GM12878 (cell line): ENCODE measurements at regions not wholly inside any gene's neighbourhood (a gene's known extent, or its start where the extent isn't known, plus 50 kb on each side); places are given as distances from the start of the nearest gene placed in this dataset.

Source experiments
- ATAC-seq: fragments of 200-7000 bp; cut with Tn5 transposase; 3 replicates; pipeline ENCODE4 v1.9.1; 2020; ENCODE audit warnings: mild to moderate bottlenecking, moderate library complexity
- BruUV-seq: library from RNA; stranded (reverse); fragments of 400-500 nt; replicated peaks from 2 replicates; lab custom pipeline; 2021; lab: Mats Ljungman, UMichigan
- CTCF ChIA-PET: fragments of 300-600 bp; sonication (Branson Sonifier 250); formaldehyde crosslinking; extraction: SDS; loops from one replicate; lab custom pipeline; 2021; ENCODE audit warnings: inconsistent platforms; lab: Yijun Ruan, JAX
- POLR2A ChIA-PET: fragments of 350-600 bp; formaldehyde crosslinking; extraction: SDS; loops from one replicate; lab custom pipeline; 2021; ENCODE audit warnings: inconsistent platforms; lab: Charles Lee
- RAD21 ChIA-PET: fragments of 300-600 bp; sonication (Branson Sonifier 250); formaldehyde crosslinking; loops from one replicate; lab custom pipeline; 2023; ENCODE audit warnings: antibody characterized with exemption; ENCODE audit not compliant: unreplicated experiment; lab: Charles Lee
- SMC1A ChIA-PET: fragments of 300-600 bp; sonication (Branson Sonifier 250); formaldehyde crosslinking; loops from one replicate; lab custom pipeline; 2023; ENCODE audit not compliant: unreplicated experiment, uncharacterized antibody; lab: Charles Lee
- DNase-seq: peaks from one replicate; pipeline ENCODE4 v3.0.0-alpha.2; 2011; ENCODE audit warnings: low read depth, low spot score
- FAIRE-seq: peaks from 3 replicates; lab custom pipeline; 2011; peaks lifted over from hg19 to GRCh38; lab: Jason Lieb, UNC
- H2AFZ ChIP-seq: 2 replicates; pipeline ENCODE4 v1.6.0; 2011; ENCODE audit warnings: low read depth, low read length, control low read depth; ENCODE audit not compliant: control insufficient read depth
- H3K27ac ChIP-seq: 2 replicates; pipeline ENCODE4 v1.5.1; 2011; ENCODE audit warnings: control low read depth; ENCODE audit not compliant: control insufficient read depth, insufficient read depth
- H3K27me3 ChIP-seq, 2 experiments: replicated peaks in 1 of 2; 2 replicates each; pipeline versions ENCODE4 v1.6.0 to v1.6.1; 2011; ENCODE audit warnings: low read length in 1 of 2; ENCODE audit not compliant: control insufficient read depth in 2 of 2, insufficient read depth in 2 of 2
- H3K36me3 ChIP-seq, 2 experiments: 2 replicates each; pipeline ENCODE4 v1.5.1; 2011; ENCODE audit warnings: low read length in 1 of 2; ENCODE audit not compliant: control insufficient read depth in 2 of 2, insufficient read depth in 2 of 2
- H3K4me1 ChIP-seq: 2 replicates; pipeline ENCODE4 v1.6.1; 2011; ENCODE audit warnings: mild to moderate bottlenecking, low read length, moderate library complexity, mixed read lengths; ENCODE audit not compliant: control insufficient read depth, insufficient read depth
- H3K4me2 ChIP-seq: 2 replicates; pipeline ENCODE4 v1.6.0; 2011; ENCODE audit warnings: control low read depth; ENCODE audit not compliant: control insufficient read depth, insufficient read depth
- H3K4me3 ChIP-seq: fragments of 200-600 bp; sonication (generic); 2 replicates; pipeline ENCODE4 v1.5.1; 2016
- H3K79me2 ChIP-seq: 2 replicates; pipeline ENCODE4 v1.6.0; 2011; ENCODE audit warnings: low read length; ENCODE audit not compliant: control insufficient read depth, insufficient read depth
- H3K9ac ChIP-seq: 2 replicates; pipeline ENCODE4 v1.8.0; 2011; ENCODE audit warnings: low read length, control low read depth, mixed read lengths; ENCODE audit not compliant: control insufficient read depth, insufficient read depth
- H3K9me3 ChIP-seq: replicated peaks from 3 replicates; pipeline ENCODE4 v1.5.1; 2011; ENCODE audit warnings: mild to moderate bottlenecking, low read length; ENCODE audit not compliant: control insufficient read depth, insufficient read depth
- H4K20me1 ChIP-seq: 2 replicates; pipeline ENCODE4 v1.6.0; 2011; ENCODE audit not compliant: control insufficient read depth, insufficient read depth
- ASH2L ChIP-seq: fragments of 300-600, 200-600 bp; sonication (generic); IDR thresholded peaks from 2 replicates; pipeline ENCODE4 v1.6.1; 2017; ENCODE audit warnings: low read depth, mild to moderate bottlenecking, borderline replicate concordance
- BRCA1 ChIP-seq: IDR thresholded peaks from 2 replicates; pipeline ENCODE4 v1.6.1; 2011; ENCODE audit warnings: low read depth, low read length, improper control_type of control experiment
- FOXK2 ChIP-seq: fragments of 450-650 bp; IDR thresholded peaks from 2 replicates; pipeline ENCODE4 v1.6.1; 2017; ENCODE audit warnings: mild to moderate bottlenecking, moderate library complexity
- MEF2B ChIP-seq: fragments of 450-650 bp; IDR thresholded peaks from 2 replicates; pipeline ENCODE4 v1.6.1; 2018; ENCODE audit warnings: mild to moderate bottlenecking, moderate library complexity; ENCODE audit not compliant: partially characterized antibody, poor library complexity, severe bottlenecking
- RFX5 ChIP-seq: IDR thresholded peaks from 2 replicates; pipeline ENCODE4 v1.6.1; 2011; ENCODE audit warnings: low read depth, low read length, improper control_type of control experiment
- ZSCAN29 ChIP-seq: fragments of 450-650 bp; IDR thresholded peaks from 2 replicates; pipeline ENCODE4 v1.6.1; 2017; ENCODE audit warnings: mild to moderate bottlenecking, moderate library complexity
- WGBS: methylation state at CpG from one replicate; pipeline ENCODE4 v1.1.6; 2016; ENCODE audit warnings: low lambda C conversion rate; ENCODE audit not compliant: insufficient replicate concordance, insufficient coverage; ENCODE audit errors: missing lambda C conversion rate; 5-methylcytosine and 5-hydroxymethylcytosine counted together
- in situ Hi-C: fragments of 300-500 bp; cut with MboI; formaldehyde crosslinking; loops from 9 replicates; pipeline ENCODE4 v1.14.3; 2018; ENCODE audit warnings: mixed read lengths
- intact Hi-C: fragments of 100-400 bp; cut with micrococcal nuclease; formaldehyde crosslinking; loops from one replicate; pipeline ENCODE4 v1.14.2; 2022; ENCODE audit not compliant: unreplicated experiment
- TF ChIP-seq, protein P1 (sequence below): IDR thresholded peaks from 2 replicates; pipeline ENCODE4 v1.6.1; 2011; ENCODE audit warnings: borderline replicate concordance, low read depth, mild to moderate bottlenecking, moderate library complexity, low read length; ENCODE audit not compliant: insufficient read depth, poor library complexity, severe bottlenecking
- TF ChIP-seq, protein P2 (sequence below): fragments of 450-650 bp; IDR thresholded peaks from 2 replicates; pipeline ENCODE4 v1.6.1; 2016; ENCODE audit warnings: mild to moderate bottlenecking

DNA sequence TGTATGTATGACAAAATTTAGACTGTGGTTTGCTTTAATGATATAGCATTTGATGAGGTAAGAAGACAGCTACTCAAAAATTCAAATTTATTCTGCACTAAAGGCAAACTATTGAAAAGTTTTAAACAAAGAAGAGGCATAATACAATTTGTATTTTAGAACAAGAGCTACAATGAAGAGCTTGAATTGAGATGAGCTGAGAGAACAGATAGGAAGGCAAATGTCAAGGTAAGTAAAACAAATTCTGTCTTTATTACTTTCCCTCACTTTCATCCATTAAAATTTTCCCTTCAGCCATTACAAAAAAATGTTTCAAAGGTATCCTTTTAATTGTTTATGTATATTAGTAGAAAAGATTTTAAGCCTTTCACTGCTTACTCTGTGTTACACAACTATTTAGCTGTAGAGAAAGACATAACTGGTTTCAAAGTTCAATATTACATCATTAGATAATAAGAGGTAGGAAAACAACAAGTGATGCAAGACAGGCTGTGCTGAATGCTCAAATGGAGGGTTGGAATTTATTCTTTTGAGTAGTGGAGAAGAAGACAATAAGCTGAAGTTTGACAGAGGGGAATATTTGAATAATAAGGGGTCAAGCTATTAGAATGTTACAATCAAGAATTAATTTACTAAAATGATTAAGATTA, 1334.1 kb downstream of the FSCB start (continued):
- TF ChIP-seq, protein P1, sequence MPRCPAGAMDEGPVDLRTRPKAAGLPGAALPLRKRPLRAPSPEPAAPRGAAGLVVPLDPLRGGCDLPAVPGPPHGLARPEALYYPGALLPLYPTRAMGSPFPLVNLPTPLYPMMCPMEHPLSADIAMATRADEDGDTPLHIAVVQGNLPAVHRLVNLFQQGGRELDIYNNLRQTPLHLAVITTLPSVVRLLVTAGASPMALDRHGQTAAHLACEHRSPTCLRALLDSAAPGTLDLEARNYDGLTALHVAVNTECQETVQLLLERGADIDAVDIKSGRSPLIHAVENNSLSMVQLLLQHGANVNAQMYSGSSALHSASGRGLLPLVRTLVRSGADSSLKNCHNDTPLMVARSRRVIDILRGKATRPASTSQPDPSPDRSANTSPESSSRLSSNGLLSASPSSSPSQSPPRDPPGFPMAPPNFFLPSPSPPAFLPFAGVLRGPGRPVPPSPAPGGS, result no peak
- TF ChIP-seq BRCA1, result no peak
- TF ChIP-seq RFX5, result no peak
- no peak for TF ChIP-seq ASH2L

DNA sequence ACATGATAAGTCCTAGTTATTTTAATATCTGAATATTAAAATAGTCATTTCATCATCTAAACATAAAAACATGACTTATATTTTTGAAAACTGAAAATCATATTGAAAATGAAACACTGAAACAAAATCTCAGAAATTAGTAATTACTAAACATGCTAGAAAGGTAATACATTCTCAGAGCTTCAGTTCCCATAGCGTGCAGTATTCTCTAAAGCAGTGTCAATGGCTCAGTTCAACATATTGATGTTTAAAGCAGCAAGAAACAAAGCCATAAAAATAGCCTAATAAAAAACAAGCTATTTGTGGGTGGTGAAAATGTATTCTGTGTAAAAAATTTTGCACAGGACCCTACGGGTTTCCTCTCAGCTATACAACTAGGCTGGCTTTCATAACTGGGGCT, 1337.4 kb downstream of the FSCB start:
- POLR2A ChIA-PET, result no interaction called here
- H3K9ac ChIP-seq, result no peak overlapping the region
- H3K9me3 ChIP-seq, result no peaks in the 10 kb centered on the region
- WGBS, result 3% methylated on average over 2 of the region's 2 CpGs
- in situ Hi-C loops, result no loop called here
- DNase-seq, result no peak
- H3K79me2 ChIP-seq, result no peaks in the 10 kb centered on the region
- peak; percentile 70 for ATAC-seq
- no peak overlapping the region for H3K4me3 ChIP-seq
- CTCF ChIA-PET, result no interaction called here
- no peak overlapping the region for H3K4me2 ChIP-seq
- H3K27ac ChIP-seq, result no peak overlapping the region
- no peaks in the 10 kb centered on the region for H4K20me1 ChIP-seq
- SMC1A ChIA-PET, result no interaction called here
- no peak overlapping the region for H2AFZ ChIP-seq
- RAD21 ChIA-PET, result no interaction called here
- intact Hi-C loops, result no loop called here
- no peaks in the 10 kb centered on the region for H3K4me1 ChIP-seq
- no peaks in the 10 kb centered on the region for H3K36me3 ChIP-seq
- no peak for FAIRE-seq
- no TSS peak for BruUV-seq
- TF ChIP-seq, protein P2, sequence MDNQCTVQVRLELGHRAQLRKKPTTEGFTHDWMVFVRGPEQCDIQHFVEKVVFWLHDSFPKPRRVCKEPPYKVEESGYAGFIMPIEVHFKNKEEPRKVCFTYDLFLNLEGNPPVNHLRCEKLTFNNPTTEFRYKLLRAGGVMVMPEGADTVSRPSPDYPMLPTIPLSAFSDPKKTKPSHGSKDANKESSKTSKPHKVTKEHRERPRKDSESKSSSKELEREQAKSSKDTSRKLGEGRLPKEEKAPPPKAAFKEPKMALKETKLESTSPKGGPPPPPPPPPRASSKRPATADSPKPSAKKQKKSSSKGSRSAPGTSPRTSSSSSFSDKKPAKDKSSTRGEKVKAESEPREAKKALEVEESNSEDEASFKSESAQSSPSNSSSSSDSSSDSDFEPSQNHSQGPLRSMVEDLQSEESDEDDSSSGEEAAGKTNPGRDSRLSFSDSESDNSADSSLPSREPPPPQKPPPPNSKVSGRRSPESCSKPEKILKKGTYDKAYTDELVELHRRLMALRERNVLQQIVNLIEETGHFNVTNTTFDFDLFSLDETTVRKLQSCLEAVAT, result no peak
- peak; percentile 18 for TF ChIP-seq MEF2B
- TF ChIP-seq ZSCAN29, result no peak
- peak; percentile 34; the same call in 1 of the 2 replicates for TF ChIP-seq FOXK2
- H3K27me3 ChIP-seq, result no peaks in the 10 kb centered on the region
